Cardiac fibroblast (primary cell): ENCODE measurements at regions not wholly inside any gene's neighbourhood (a gene's known extent, or its start where the extent isn't known, plus 50 kb on each side); places are given as distances from the start of the nearest gene placed in this dataset.
"Not testable (repeated sequence)": the region's sequence is repeated elsewhere in the genome, so short reads cannot be mapped to it uniquely, and the experiment has no call there.

ENCODE experiments used
- DNase-seq, 2 donors: peaks; one replicate each; pipeline versions ENCODE4 v3.0.0 to v3.0.0-alpha.2; 2010; ENCODE audit warnings: low read depth in 2 of 2
- H3K4me3 ChIP-seq, 2 donors: replicated peaks in 1 of 2; 1 replicate in 1 of 2; 2 replicates in 1 of 2; pipeline ENCODE4 v1.5.1; 2011; ENCODE audit warnings: low read depth in 2 of 2, low read length in 2 of 2, mild to moderate bottlenecking in 2 of 2, moderate library complexity in 1 of 2
- CTCF ChIP-seq: IDR thresholded peaks from one replicate; pipeline ENCODE4 v1.5.1; 2011; ENCODE audit warnings: low read depth, mild to moderate bottlenecking, low read length, inconsistent platforms

GRCh38 chr16:73107371-73107770, 59.4 kb upstream of the ZFHX3 start:
- no peak for TF ChIP-seq CTCF
- DNase-seq, result no peak
- H3K4me3 ChIP-seq, result no peak overlapping the region

- no peak overlapping the region for H3K4me3 ChIP-seq
- TF ChIP-seq CTCF, result no peak
- no peak for DNase-seq
Measured at GRCh38 chr16:73106329-73107034, 58.6 kb upstream of the ZFHX3 start.

GRCh38 chr16:73101568-73101967, 53.6 kb upstream of the ZFHX3 start:
- H3K4me3 ChIP-seq, result no peak overlapping the region
- DNase-seq, result no peak
- TF ChIP-seq CTCF, result no peak

GRCh38 chr16:73099601-73100000, 51.7 kb upstream of the ZFHX3 start:
- not testable (repeated sequence) for DNase-seq, H3K4me3 ChIP-seq
